ENCODE measurements at regions not wholly inside any gene's neighbourhood (a gene's known extent, or its start where the extent isn't known, plus 50 kb on each side); places are given as distances from the start of the nearest gene placed in this dataset.
"Not testable (repeated sequence)": the region's sequence is repeated elsewhere in the genome, so short reads cannot be mapped to it uniquely, and the experiment has no call there.

GRCh38 chr5:1598950-1599737 is 75.4 kb upstream of the LPCAT1 start:
- peak; percentile 34 for TF ChIP-seq CTCF (IDR thresholded peaks at IDR 0.05; ENCODE audit: low read depth, low read length)
- H3K4me3 ChIP-seq (ENCODE audit: low read depth, low read length); in situ Hi-C loops (cut with HindIII; ENCODE audit: low sequenced_read_pairs): not testable (repeated sequence)
- peak; percentile 41 for DNase-seq (ENCODE audit: low read depth, low spot score)

GRCh38 chr5:1597093-1597473 is 73.3 kb upstream of the LPCAT1 start:
- not testable (repeated sequence) for DNase-seq (ENCODE audit: low read depth, low spot score)
- H3K4me3 ChIP-seq (ENCODE audit: low read depth, low read length), result peak overlapping the region; percentile 35

GRCh38 chr5:1596462-1597092 is 72.8 kb upstream of the LPCAT1 start:
- in situ Hi-C loops (cut with HindIII; ENCODE audit: low sequenced_read_pairs); DNase-seq (ENCODE audit: low read depth, low spot score): not testable (repeated sequence)

More at GRCh38 chr5:1597093-1597473, 73.3 kb upstream of the LPCAT1 start:
- in situ Hi-C loops (cut with HindIII; ENCODE audit: low sequenced_read_pairs), result not testable (repeated sequence)

GRCh38 chr5:1594357-1595106 is 70.8 kb upstream of the LPCAT1 start:
- no peak for TF ChIP-seq CTCF (IDR thresholded peaks at IDR 0.05; ENCODE audit: low read depth, low read length)
- in situ Hi-C loops (cut with HindIII; ENCODE audit: low sequenced_read_pairs), result no loop called here
- H3K4me3 ChIP-seq (ENCODE audit: low read depth, low read length), result peak overlapping the region; percentile 20
- DNase-seq (ENCODE audit: low read depth, low spot score), result no peak

More at GRCh38 chr5:1596462-1597092, 72.8 kb upstream of the LPCAT1 start:
- not testable (repeated sequence) for H3K4me3 ChIP-seq (ENCODE audit: low read depth, low read length)

- in situ Hi-C loops (cut with HindIII; ENCODE audit: low sequenced_read_pairs), result no loop called here
- TF ChIP-seq CTCF (IDR thresholded peaks at IDR 0.05; ENCODE audit: low read depth, low read length), result no peak
- no peak overlapping the region for H3K4me3 ChIP-seq (ENCODE audit: low read depth, low read length)
- DNase-seq (ENCODE audit: low read depth, low spot score), result no peak
Observed at GRCh38 chr5:1593903-1594356, 70.2 kb upstream of the LPCAT1 start.

GRCh38 chr5:1588071-1588694 is 64.4 kb upstream of the LPCAT1 start:
- DNase-seq (ENCODE audit: low read depth, low spot score); in situ Hi-C loops (cut with HindIII; ENCODE audit: low sequenced_read_pairs); H3K4me3 ChIP-seq (ENCODE audit: low read depth, low read length): not testable (repeated sequence)

- in situ Hi-C loops (cut with HindIII; ENCODE audit: low sequenced_read_pairs); H3K4me3 ChIP-seq (ENCODE audit: low read depth, low read length); DNase-seq (ENCODE audit: low read depth, low spot score): not testable (repeated sequence)
Observed at GRCh38 chr5:1583081-1583875, 59.5 kb upstream of the LPCAT1 start.

- in situ Hi-C loops (cut with HindIII; ENCODE audit: low sequenced_read_pairs); DNase-seq (ENCODE audit: low read depth, low spot score); H3K4me3 ChIP-seq (ENCODE audit: low read depth, low read length): not testable (repeated sequence)
Observed at GRCh38 chr5:1579389-1579788, 55.6 kb upstream of the LPCAT1 start.

- in situ Hi-C loops (cut with HindIII; ENCODE audit: low sequenced_read_pairs); H3K4me3 ChIP-seq (ENCODE audit: low read depth, low read length); DNase-seq (ENCODE audit: low read depth, low spot score): not testable (repeated sequence)
Observed at GRCh38 chr5:1576851-1577250, 53.1 kb upstream of the LPCAT1 start.

GRCh38 chr5:1575991-1576714 is 52.4 kb upstream of the LPCAT1 start:
- in situ Hi-C loops (cut with HindIII; ENCODE audit: low sequenced_read_pairs); DNase-seq (ENCODE audit: low read depth, low spot score); H3K4me3 ChIP-seq (ENCODE audit: low read depth, low read length): not testable (repeated sequence)

- not testable (repeated sequence) for DNase-seq (ENCODE audit: low read depth, low spot score)
Observed at GRCh38 chr5:1575491-1575890, 51.7 kb upstream of the LPCAT1 start.

GRCh38 chr5:1574023-1574318 is 50.2 kb upstream of the LPCAT1 start:
- DNase-seq (ENCODE audit: low read depth, low spot score); in situ Hi-C loops (cut with HindIII; ENCODE audit: low sequenced_read_pairs); H3K4me3 ChIP-seq (ENCODE audit: low read depth, low read length): not testable (repeated sequence)

More at GRCh38 chr5:1575491-1575890, 51.7 kb upstream of the LPCAT1 start:
- H3K4me3 ChIP-seq (ENCODE audit: low read depth, low read length); in situ Hi-C loops (cut with HindIII; ENCODE audit: low sequenced_read_pairs): not testable (repeated sequence)
